DND-41 (cell line): ENCODE measurements at regions not wholly inside any gene's neighbourhood (a gene's known extent, or its start where the extent isn't known, plus 50 kb on each side); places are given as distances from the start of the nearest gene placed in this dataset.

Experiments used
- ATAC-seq: fragments of 200-7000 bp; cut with Tn5 transposase; 3 replicates; pipeline ENCODE4 v1.9.1; 2021; ENCODE audit warnings: low read depth; ENCODE audit not compliant: insufficient read depth
- DNase-seq: peaks from one replicate; pipeline ENCODE4 v3.0.0-alpha.2; 2020
- H2AFZ ChIP-seq: 2 replicates; pipeline ENCODE4 v1.6.0; 2012; ENCODE audit warnings: low read depth, low read length
- H3K27ac ChIP-seq: 2 replicates; pipeline ENCODE4 v1.5.1; 2012; ENCODE audit warnings: low read length, inconsistent platforms
- H3K27me3 ChIP-seq: fragments of 200-600 bp; sonication (generic); 2 replicates; pipeline ENCODE4 v1.6.0; 2012; ENCODE audit warnings: low read length, mild to moderate bottlenecking, inconsistent platforms; ENCODE audit not compliant: insufficient read depth, poor library complexity
- H3K36me3 ChIP-seq: 2 replicates; pipeline ENCODE4 v1.5.1; 2012; ENCODE audit warnings: low read length, inconsistent platforms; ENCODE audit not compliant: insufficient read depth
- H3K4me1 ChIP-seq: 2 replicates; pipeline ENCODE4 v1.5.1; 2012; ENCODE audit warnings: mild to moderate bottlenecking, low read length; ENCODE audit not compliant: insufficient read depth
- H3K4me2 ChIP-seq: 2 replicates; pipeline ENCODE4 v1.6.0; 2012; ENCODE audit warnings: mild to moderate bottlenecking, moderate library complexity, low read length, inconsistent platforms; ENCODE audit not compliant: insufficient read depth
- H3K4me3 ChIP-seq, 2 experiments: fragments of 200-600 bp in 1 of 2; shearing (Covaris generic) in 1 of 2; 2 replicates each; pipeline ENCODE4 v1.5.1; 2012 to 2016; ENCODE audit warnings: inconsistent platforms in 2 of 2, low read length in 2 of 2, mild to moderate bottlenecking in 2 of 2, low read depth in 1 of 2, moderate library complexity in 1 of 2
- H3K79me2 ChIP-seq: 2 replicates; pipeline ENCODE4 v1.6.0; 2012; ENCODE audit warnings: low read length, inconsistent platforms; ENCODE audit not compliant: insufficient read depth
- H3K9ac ChIP-seq: 2 replicates; pipeline ENCODE4 v1.6.0; 2012; ENCODE audit warnings: low read depth, mild to moderate bottlenecking, inconsistent platforms, low read length, moderate library complexity
- H3K9me3 ChIP-seq: 2 replicates; pipeline ENCODE4 v1.5.1; 2012; ENCODE audit warnings: low read length, moderate library complexity, mild to moderate bottlenecking, inconsistent platforms; ENCODE audit not compliant: insufficient read depth, severe bottlenecking
- H4K20me1 ChIP-seq: 2 replicates; pipeline ENCODE4 v1.6.0; 2012; ENCODE audit warnings: low read length; ENCODE audit not compliant: insufficient read depth
- EZH2 ChIP-seq: IDR thresholded peaks from 3 replicates; pipeline ENCODE4 v1.6.1; 2012; ENCODE audit warnings: borderline replicate concordance, low read depth, mild to moderate bottlenecking, moderate library complexity, low read length, inconsistent platforms; ENCODE audit not compliant: severe bottlenecking
- TF ChIP-seq, protein P1 (sequence below): IDR thresholded peaks from 2 replicates; pipeline ENCODE4 v1.5.1; 2012; ENCODE audit warnings: borderline replicate concordance, low read length, moderate library complexity, mild to moderate bottlenecking; ENCODE audit not compliant: poor library complexity, severe bottlenecking; ENCODE audit errors: extremely low read depth

DNA sequence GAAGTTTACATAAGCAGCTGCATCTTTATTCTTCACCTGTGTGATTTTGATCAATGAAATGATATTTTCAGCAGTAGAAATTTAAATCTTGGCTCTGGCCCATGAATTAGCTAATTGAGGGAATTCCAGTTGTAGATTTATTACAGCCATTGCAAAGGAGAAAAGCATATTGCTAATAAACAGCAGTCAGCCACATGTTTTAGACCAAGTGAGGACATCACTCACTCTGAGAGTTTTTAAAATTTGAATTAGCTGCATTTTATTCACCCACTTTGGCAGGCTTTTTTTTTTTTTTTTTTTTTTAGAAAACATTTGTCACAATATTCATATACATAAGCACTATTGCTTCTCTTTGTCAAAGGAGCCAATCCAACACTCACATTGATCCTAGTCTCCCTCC, 479.4 kb upstream of the VRK2 start:
- ATAC-seq: no peak
- no peaks in the 10 kb centered on the region for H3K4me1 ChIP-seq
- no peaks in the 10 kb centered on the region for H3K79me2 ChIP-seq
- H3K9ac ChIP-seq: no peak overlapping the region
- no peaks in the 10 kb centered on the region for H3K36me3 ChIP-seq
- H3K9me3 ChIP-seq: no peaks in the 10 kb centered on the region
- H4K20me1 ChIP-seq: no peaks in the 10 kb centered on the region
- TF ChIP-seq EZH2: no peak
- no peak overlapping the region for H3K27ac ChIP-seq
- no peak overlapping the region for H3K4me3 ChIP-seq
- no peak overlapping the region for H3K4me2 ChIP-seq
- H2AFZ ChIP-seq: no peak overlapping the region
- no peaks in the 10 kb centered on the region for H3K27me3 ChIP-seq
- no peak for DNase-seq

DNA sequence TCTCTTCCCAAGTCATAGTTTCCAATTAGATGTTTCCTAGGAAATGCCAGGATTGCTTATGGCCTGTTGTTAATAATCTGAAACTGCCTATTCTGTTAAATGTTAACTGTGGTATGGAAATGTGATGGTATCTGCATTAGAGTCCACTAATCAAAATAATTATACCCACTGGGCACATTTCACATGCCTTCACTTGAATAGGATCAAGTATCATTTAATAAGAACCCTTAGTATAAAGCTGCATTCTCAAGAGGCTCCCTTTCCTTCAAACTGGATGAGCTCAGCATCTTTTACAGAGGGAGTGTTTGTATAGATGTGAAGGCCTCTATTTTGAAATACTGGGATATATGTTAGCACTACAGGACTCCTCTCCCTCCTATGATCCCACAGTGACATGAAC, 477.2 kb upstream of the VRK2 start:
- TF ChIP-seq, protein P1, sequence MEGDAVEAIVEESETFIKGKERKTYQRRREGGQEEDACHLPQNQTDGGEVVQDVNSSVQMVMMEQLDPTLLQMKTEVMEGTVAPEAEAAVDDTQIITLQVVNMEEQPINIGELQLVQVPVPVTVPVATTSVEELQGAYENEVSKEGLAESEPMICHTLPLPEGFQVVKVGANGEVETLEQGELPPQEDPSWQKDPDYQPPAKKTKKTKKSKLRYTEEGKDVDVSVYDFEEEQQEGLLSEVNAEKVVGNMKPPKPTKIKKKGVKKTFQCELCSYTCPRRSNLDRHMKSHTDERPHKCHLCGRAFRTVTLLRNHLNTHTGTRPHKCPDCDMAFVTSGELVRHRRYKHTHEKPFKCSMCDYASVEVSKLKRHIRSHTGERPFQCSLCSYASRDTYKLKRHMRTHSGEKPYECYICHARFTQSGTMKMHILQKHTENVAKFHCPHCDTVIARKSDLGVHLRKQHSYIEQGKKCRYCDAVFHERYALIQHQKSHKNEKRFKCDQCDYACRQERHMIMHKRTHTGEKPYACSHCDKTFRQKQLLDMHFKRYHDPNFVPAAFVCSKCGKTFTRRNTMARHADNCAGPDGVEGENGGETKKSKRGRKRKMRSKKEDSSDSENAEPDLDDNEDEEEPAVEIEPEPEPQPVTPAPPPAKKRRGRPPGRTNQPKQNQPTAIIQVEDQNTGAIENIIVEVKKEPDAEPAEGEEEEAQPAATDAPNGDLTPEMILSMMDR: no peak
- no peak for TF ChIP-seq EZH2
- Histone ChIP-seq H3K9ac (no peak overlapping the region), H2AFZ (no peak overlapping the region), H3K36me3 (no peaks in the 10 kb centered on the region), H3K4me2 (no peak overlapping the region), H3K4me1 (no peaks in the 10 kb centered on the region), H3K4me3 (no peak overlapping the region), H3K9me3 (no peaks in the 10 kb centered on the region), H3K79me2 (no peaks in the 10 kb centered on the region), H3K27me3 (no peaks in the 10 kb centered on the region), H4K20me1 (no peaks in the 10 kb centered on the region), H3K27ac (no peak overlapping the region)
- ATAC-seq: no peak
- no peak for DNase-seq

DNA sequence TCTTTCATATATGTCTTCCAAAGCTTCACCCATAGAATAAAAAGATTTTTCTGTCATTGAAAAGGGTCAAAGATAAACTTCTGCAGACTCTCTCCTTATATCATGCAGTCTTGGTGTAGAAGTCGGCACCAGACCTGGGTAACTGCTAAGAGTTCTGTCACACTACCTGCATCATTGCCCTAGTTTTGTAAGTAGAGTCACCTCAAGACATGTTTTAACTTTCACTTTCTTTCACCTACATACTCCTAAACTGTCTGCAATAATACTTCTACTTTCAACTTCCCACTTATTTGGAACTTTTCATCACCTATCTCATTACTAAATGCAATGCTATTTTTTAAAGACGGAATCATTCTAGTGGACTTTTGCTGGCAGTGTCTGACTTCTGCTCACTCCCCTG, 475.6 kb upstream of the VRK2 start:
- no peaks in the 10 kb centered on the region for H3K4me1 ChIP-seq
- no peak overlapping the region for H3K9ac ChIP-seq
- H3K36me3 ChIP-seq: no peaks in the 10 kb centered on the region
- H3K27ac ChIP-seq: no peak overlapping the region
- H3K4me2 ChIP-seq: no peak overlapping the region
- TF ChIP-seq, protein P1: no peak
- TF ChIP-seq EZH2: no peak
- H4K20me1 ChIP-seq: no peaks in the 10 kb centered on the region
- no peak overlapping the region for H2AFZ ChIP-seq
- ATAC-seq (no peak), DNase-seq (no peak)
- no peaks in the 10 kb centered on the region for H3K27me3 ChIP-seq
- H3K9me3 ChIP-seq: no peaks in the 10 kb centered on the region
- no peaks in the 10 kb centered on the region for H3K79me2 ChIP-seq
- H3K4me3 ChIP-seq: no peak overlapping the region

DNA sequence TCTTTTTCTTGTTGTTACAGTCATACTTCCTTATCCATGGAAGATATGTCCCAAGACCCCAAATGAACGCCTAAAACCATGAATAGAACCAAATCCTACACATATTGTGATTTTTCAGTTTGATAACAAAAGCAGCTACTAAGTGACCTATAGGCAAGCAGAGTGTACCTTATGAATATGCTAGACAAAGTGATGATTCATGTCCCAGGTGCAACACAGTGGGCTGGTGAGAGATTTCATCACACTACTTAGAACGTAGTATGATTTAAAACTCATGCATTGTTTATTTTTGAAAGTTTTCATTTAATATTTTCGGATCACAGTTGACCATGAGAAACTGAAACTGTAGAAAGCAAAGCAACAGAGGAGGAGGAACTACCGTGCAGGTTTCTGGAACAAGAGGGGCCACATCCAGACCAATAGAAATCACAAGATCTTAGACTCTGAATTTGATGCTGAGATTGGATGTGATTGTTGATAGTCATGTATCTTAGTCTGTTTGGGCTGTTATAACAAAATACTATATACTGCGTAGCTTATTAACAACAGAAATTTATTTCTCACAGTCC, 470.8 kb upstream of the VRK2 start:
- no peaks in the 10 kb centered on the region for H3K4me1 ChIP-seq
- no peak overlapping the region for H3K4me3 ChIP-seq
- no peak for TF ChIP-seq EZH2
- TF ChIP-seq, protein P1: no peak
- H3K9ac ChIP-seq: no peak overlapping the region
- no peak overlapping the region for H3K4me2 ChIP-seq
- H3K9me3 ChIP-seq: no peaks in the 10 kb centered on the region
- no peak overlapping the region for H2AFZ ChIP-seq
- H4K20me1 ChIP-seq: no peaks in the 10 kb centered on the region
- ATAC-seq (no peak), DNase-seq (no peak)
- no peak overlapping the region for H3K27ac ChIP-seq
- no peaks in the 10 kb centered on the region for H3K27me3 ChIP-seq
- no peaks in the 10 kb centered on the region for H3K36me3 ChIP-seq
- no peaks in the 10 kb centered on the region for H3K79me2 ChIP-seq
